ENCODE measurements at regions not wholly inside any gene's neighbourhood (a gene's known extent, or its start where the extent isn't known, plus 50 kb on each side); places are given as distances from the start of the nearest gene placed in this dataset.

GRCh38 chr5:167269146-167269545, 1022.3 kb upstream of the WWC1 start:
- H3K9me3 ChIP-seq (ENCODE audit: control extremely low read depth in 1 of 3, control insufficient read depth in 2 of 3, insufficient read depth in 1 of 3, low read length in 2 of 3), result no peaks in the 10 kb centered on the region
- no peak overlapping the region for H3K4me3 ChIP-seq (ENCODE audit: control extremely low read depth in 1 of 5, extremely low read depth in 1 of 5, insufficient read depth in 1 of 5, low read depth in 2 of 5, low read length in 4 of 5)
- no peaks in the 10 kb centered on the region for H3K79me2 ChIP-seq (ENCODE audit: control insufficient read depth, insufficient read depth, low read length)
- CTCF ChIA-PET, result no interaction called here
- H2AFZ ChIP-seq (ENCODE audit: insufficient read depth, low read depth, low read length, poor library complexity, severe bottlenecking), result no peak overlapping the region
- no CpG with 5 or more reads among the region's 3 CpGs for WGBS (ENCODE audit: insufficient coverage)
- H3K4me3 Mint-ChIP-seq, result no peak overlapping the region
- no peaks in the 10 kb centered on the region for H3K36me3 ChIP-seq (replicated peaks in 1 of 2; ENCODE audit: control extremely low read depth in 1 of 2, control insufficient read depth in 1 of 2, extremely low read depth in 1 of 2, insufficient read depth in 2 of 2, low read length in 1 of 2)
- no peak overlapping the region for H3K9ac ChIP-seq (ENCODE audit: low read length)
- no peaks in the 10 kb centered on the region for H3K27me3 Mint-ChIP-seq
- DNase-seq (no peak), ATAC-seq (ENCODE audit: low read depth) (no peak)
- no peaks in the 10 kb centered on the region for H4K20me1 ChIP-seq (ENCODE audit: control insufficient read depth, insufficient read depth, low read length, poor library complexity, severe bottlenecking)
- H3K4me1 Mint-ChIP-seq, result no peaks in the 10 kb centered on the region
- no peak overlapping the region for H3K4me2 ChIP-seq (replicated peaks; ENCODE audit: low read depth, low read length, poor library complexity, severe bottlenecking)
- no peak overlapping the region for H3K27ac Mint-ChIP-seq
- no peaks in the 10 kb centered on the region for H3K27me3 ChIP-seq (replicated peaks in 1 of 4; ENCODE audit: control extremely low read depth in 1 of 4, control insufficient read depth in 3 of 4, insufficient read depth in 4 of 4, low read length in 3 of 4)
- TF ChIP-seq CTCF (IDR thresholded peaks at IDR 0.05) (no peak), EZH2 (IDR thresholded peaks at IDR 0.05; ENCODE audit: borderline replicate concordance, insufficient read depth, low read depth, low read length, poor library complexity, severe bottlenecking) (no peak)
- H3K9me3 Mint-ChIP-seq (ENCODE audit: insufficient read depth), result peaks cover 4% of the 10 kb centered on the region
- H3K4me1 ChIP-seq (ENCODE audit: control insufficient read depth in 2 of 2, insufficient read depth in 2 of 2, low read length in 2 of 2), result no peaks in the 10 kb centered on the region
- POLR2A ChIA-PET, result no interaction called here
- intact Hi-C loops (cut with micrococcal nuclease), result no loop called here
- no peak overlapping the region for H3K27ac ChIP-seq (ENCODE audit: low read length in 2 of 2)

DNA sequence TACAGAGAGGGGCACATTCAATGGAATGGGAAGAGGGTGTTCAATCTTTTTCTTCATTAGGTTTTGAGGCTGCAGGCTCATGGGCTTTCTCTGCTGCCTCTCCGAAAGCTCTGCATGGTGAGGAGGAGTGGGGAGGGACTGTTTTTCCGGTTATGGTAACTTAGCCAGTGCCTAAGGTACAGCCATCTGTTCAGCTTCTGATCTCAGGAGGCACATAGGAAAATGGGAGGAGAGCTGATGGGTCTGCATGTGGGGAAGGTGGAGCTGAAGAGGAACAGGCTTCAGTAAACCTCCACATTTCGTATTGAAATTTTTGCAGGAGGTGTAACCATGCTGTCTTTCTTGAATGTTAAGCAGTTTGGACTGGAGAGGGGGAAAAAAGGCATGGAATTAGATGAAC, 1020.4 kb upstream of the WWC1 start:
- no peaks in the 10 kb centered on the region for H3K4me1 Mint-ChIP-seq
- intact Hi-C loops (cut with micrococcal nuclease), result no loop called here
- Histone ChIP-seq H3K27ac (ENCODE audit: low read length in 2 of 2) (no peak overlapping the region), H3K9ac (ENCODE audit: low read length) (no peak overlapping the region), H3K27me3 (replicated peaks in 1 of 4; ENCODE audit: control extremely low read depth in 1 of 4, control insufficient read depth in 3 of 4, insufficient read depth in 4 of 4, low read length in 3 of 4) (no peaks in the 10 kb centered on the region), H3K9me3 (ENCODE audit: control extremely low read depth in 1 of 3, control insufficient read depth in 2 of 3, insufficient read depth in 1 of 3, low read length in 2 of 3) (no peaks in the 10 kb centered on the region), H4K20me1 (ENCODE audit: control insufficient read depth, insufficient read depth, low read length, poor library complexity, severe bottlenecking) (no peaks in the 10 kb centered on the region), H3K36me3 (replicated peaks in 1 of 2; ENCODE audit: control extremely low read depth in 1 of 2, control insufficient read depth in 1 of 2, extremely low read depth in 1 of 2, insufficient read depth in 2 of 2, low read length in 1 of 2) (no peaks in the 10 kb centered on the region), H3K4me3 (ENCODE audit: control extremely low read depth in 1 of 5, extremely low read depth in 1 of 5, insufficient read depth in 1 of 5, low read depth in 2 of 5, low read length in 4 of 5) (no peak overlapping the region), H2AFZ (ENCODE audit: insufficient read depth, low read depth, low read length, poor library complexity, severe bottlenecking) (no peak overlapping the region), H3K4me1 (ENCODE audit: control insufficient read depth in 2 of 2, insufficient read depth in 2 of 2, low read length in 2 of 2) (no peaks in the 10 kb centered on the region), H3K79me2 (ENCODE audit: control insufficient read depth, insufficient read depth, low read length) (no peaks in the 10 kb centered on the region), H3K4me2 (replicated peaks; ENCODE audit: low read depth, low read length, poor library complexity, severe bottlenecking) (no peak overlapping the region)
- H3K27ac Mint-ChIP-seq, result no peak overlapping the region
- ChIA-PET CTCF (no interaction called here), POLR2A (no interaction called here)
- TF ChIP-seq EZH2 (IDR thresholded peaks at IDR 0.05; ENCODE audit: borderline replicate concordance, insufficient read depth, low read depth, low read length, poor library complexity, severe bottlenecking) (no peak), CTCF (IDR thresholded peaks at IDR 0.05) (no peak)
- WGBS (ENCODE audit: insufficient coverage), result 78% methylated on average over 3 of the region's 3 CpGs
- peaks cover 2% of the 10 kb centered on the region for H3K9me3 Mint-ChIP-seq (ENCODE audit: insufficient read depth)
- no peak overlapping the region for H3K4me3 Mint-ChIP-seq
- no peak for ATAC-seq (ENCODE audit: low read depth)
- no peaks in the 10 kb centered on the region for H3K27me3 Mint-ChIP-seq
- no peak for DNase-seq
